Spleen (tissue), 11 donors: ENCODE measurements at regions not wholly inside any gene's neighbourhood (a gene's known extent, or its start where the extent isn't known, plus 50 kb on each side); places are given as distances from the start of the nearest gene placed in this dataset.

ENCODE experiments used
- DNase-seq: peaks from one replicate; pipeline ENCODE4 v3.0.0-alpha.2; 2020
- H3K27ac ChIP-seq, 8 donors: fragments of 200-600 bp; sonication (generic) in 7 of 8; 1 replicate in 4 of 8; 2 replicates in 4 of 8; pipeline versions ENCODE4 v1.5.0 to v1.8.0; 2016 to 2021; ENCODE audit warnings: inconsistent platforms in 4 of 8, mild to moderate bottlenecking in 4 of 8, moderate library complexity in 1 of 8
- H3K27me3 ChIP-seq, 7 donors: fragments of 200-600 bp; sonication (generic) in 6 of 7; replicated peaks in 1 of 7; 1 replicate in 4 of 7; 2 replicates in 3 of 7; pipeline versions ENCODE4 v1.5.0 to v1.8.0; 2016 to 2021; ENCODE audit warnings: inconsistent platforms in 3 of 7, mild to moderate bottlenecking in 1 of 7
- H3K36me3 ChIP-seq, 6 donors: fragments of 200-600 bp; sonication (generic) in 5 of 6; 1 replicate in 4 of 6; 2 replicates in 2 of 6; pipeline versions ENCODE4 v1.5.0 to v1.8.0; 2016 to 2021; ENCODE audit warnings: inconsistent platforms in 2 of 6
- H3K4me1 ChIP-seq, 6 donors: fragments of 200-600 bp; sonication (generic) in 5 of 6; 1 replicate in 3 of 6; 2 replicates in 3 of 6; pipeline versions ENCODE4 v1.5.0 to v1.8.0; 2016 to 2021; ENCODE audit warnings: inconsistent platforms in 3 of 6
- H3K4me3 ChIP-seq, 8 donors: fragments of 200-600 bp; sonication (generic) in 7 of 8; 1 replicate in 4 of 8; 2 replicates in 4 of 8; pipeline versions ENCODE4 v1.5.0 to v1.8.0; 2016 to 2021; ENCODE audit warnings: inconsistent platforms in 4 of 8, mild to moderate bottlenecking in 4 of 8, moderate library complexity in 2 of 8
- H3K9me3 ChIP-seq, 8 donors: fragments of 200-600 bp; sonication (generic) in 7 of 8; 1 replicate in 4 of 8; 2 replicates in 4 of 8; pipeline versions ENCODE4 v1.5.0 to v1.8.0; 2016 to 2021; ENCODE audit warnings: inconsistent platforms in 4 of 8
- POLR2A ChIP-seq, 3 donors: fragments of 450-650 bp; IDR thresholded peaks; one replicate each; pipeline ENCODE4 v1.5.1; 2017; ENCODE audit warnings: antibody characterized with exemption in 3 of 3, mild to moderate bottlenecking in 1 of 3
- POLR2AphosphoS5 ChIP-seq, 3 donors: sonication (generic); formaldehyde crosslinking; IDR thresholded peaks; one replicate each; pipeline ENCODE4 v1.5.1; 2017; ENCODE audit warnings: antibody characterized with exemption in 3 of 3
- WGBS, 5 donors: extraction: QIAGEN DNeasy Blood & Tissue Kit in 3 of 5; methylation state at CpG; one replicate each; pipeline versions ENCODE4 v1.1.5 to v1.1.7; 2013 to 2018; 5-methylcytosine and 5-hydroxymethylcytosine counted together
- intact Hi-C: fragments of 100-400 bp; cut with DNase I; formaldehyde crosslinking; loops from one replicate; pipeline ENCODE4 v1.15.0; 2023; ENCODE audit warnings: low total_unique reads
- TF ChIP-seq, protein P1 (sequence below), 11 experiments: fragments of 200-600 bp in 7 of 11; fragments of 450-650 bp in 4 of 11; sonication (generic) in 4 of 11; IDR thresholded peaks in 8 of 11; conservative IDR thresholded peaks in 3 of 11; 1 replicate in 7 of 11; 2 replicates in 4 of 11; pipeline versions ENCODE4 v1.4.0 to v1.8.0; 2016 to 2021; ENCODE audit warnings: antibody characterized with exemption in 11 of 11, inconsistent platforms in 4 of 11, mild to moderate bottlenecking in 1 of 11
- donor health status: healthy with polysubstance abuse.
- donor health status: DM: no; HTN: no; CAD: no; lungs with moderate emphysema.
- donor health status: DM: no; HTN: no; CAD: no.
- donor health status: Bipolar disorder and iron deficiency.
- donor health status: healthy.
- donor health status: DM: no; HTN: no; CAD: no.
- donor health status: DM: yes; HTN: yes; CAD: no.

DNA sequence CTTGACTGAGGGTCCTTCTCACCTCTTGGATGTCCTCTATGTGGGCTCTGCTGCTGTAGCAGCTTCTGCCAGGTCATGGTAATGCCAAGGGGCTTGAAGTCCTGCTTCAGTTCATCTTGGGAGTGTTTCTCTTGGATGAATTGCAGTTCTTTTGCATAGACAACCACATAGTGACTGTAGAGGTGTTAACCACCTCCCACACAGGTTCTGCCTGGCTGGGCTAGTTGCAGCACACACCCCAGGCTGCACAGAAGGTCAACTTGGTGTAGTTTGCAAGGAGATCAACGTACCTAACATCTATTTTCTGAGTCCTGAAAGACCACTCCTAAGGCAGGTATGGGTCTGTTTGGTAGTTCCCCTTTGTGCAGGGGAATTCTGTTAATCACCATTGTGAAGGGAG is 108.1 kb downstream of the ADCYAP1 start:
- no peak overlapping the region for H3K27ac ChIP-seq
- 44 to 63% (median 56%) methylated on average over 1 of the region's 1 CpG for WGBS, 5 donors
- TF ChIP-seq, protein P1, sequence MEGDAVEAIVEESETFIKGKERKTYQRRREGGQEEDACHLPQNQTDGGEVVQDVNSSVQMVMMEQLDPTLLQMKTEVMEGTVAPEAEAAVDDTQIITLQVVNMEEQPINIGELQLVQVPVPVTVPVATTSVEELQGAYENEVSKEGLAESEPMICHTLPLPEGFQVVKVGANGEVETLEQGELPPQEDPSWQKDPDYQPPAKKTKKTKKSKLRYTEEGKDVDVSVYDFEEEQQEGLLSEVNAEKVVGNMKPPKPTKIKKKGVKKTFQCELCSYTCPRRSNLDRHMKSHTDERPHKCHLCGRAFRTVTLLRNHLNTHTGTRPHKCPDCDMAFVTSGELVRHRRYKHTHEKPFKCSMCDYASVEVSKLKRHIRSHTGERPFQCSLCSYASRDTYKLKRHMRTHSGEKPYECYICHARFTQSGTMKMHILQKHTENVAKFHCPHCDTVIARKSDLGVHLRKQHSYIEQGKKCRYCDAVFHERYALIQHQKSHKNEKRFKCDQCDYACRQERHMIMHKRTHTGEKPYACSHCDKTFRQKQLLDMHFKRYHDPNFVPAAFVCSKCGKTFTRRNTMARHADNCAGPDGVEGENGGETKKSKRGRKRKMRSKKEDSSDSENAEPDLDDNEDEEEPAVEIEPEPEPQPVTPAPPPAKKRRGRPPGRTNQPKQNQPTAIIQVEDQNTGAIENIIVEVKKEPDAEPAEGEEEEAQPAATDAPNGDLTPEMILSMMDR (IDR thresholded peaks at IDR 0.05 in 8 of 11, conservative IDR thresholded peaks at IDR 0.05 in 3 of 11) = no peak
- TF ChIP-seq POLR2A (IDR thresholded peaks at IDR 0.05) = no peak

DNA sequence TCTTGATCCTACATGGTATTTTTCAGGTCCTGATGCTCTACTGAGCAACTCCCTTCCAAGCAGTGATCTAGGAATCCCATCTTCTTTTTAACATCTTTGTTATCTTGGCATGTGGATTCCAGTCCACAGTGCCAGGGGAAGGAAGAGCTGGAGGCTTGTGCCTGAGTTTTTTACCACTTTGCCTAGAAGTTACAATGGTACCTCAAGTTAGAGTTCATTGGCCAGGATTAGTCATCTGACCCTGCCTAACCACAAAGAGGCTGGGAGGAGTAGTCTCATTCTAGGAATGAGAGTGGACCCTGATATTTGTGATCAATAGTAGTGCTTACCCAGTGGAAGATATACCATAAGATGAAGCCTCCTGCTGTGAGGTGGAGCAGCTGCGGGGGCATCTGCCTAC is 109.3 kb downstream of the ADCYAP1 start:
- 63 to 100% (median 78%) methylated on average over 1 of the region's 1 CpG for WGBS, 5 donors
- no peaks in the 10 kb centered on the region for H3K4me1 ChIP-seq
- no peaks in the 10 kb centered on the region for H3K36me3 ChIP-seq

More for the DNA sequence above, 108.1 kb downstream of the ADCYAP1 start:
- DNase-seq = no peak
- no peaks in the 10 kb centered on the region for H3K27me3 ChIP-seq
- no peaks in the 10 kb centered on the region for H3K9me3 ChIP-seq
- H3K4me1 ChIP-seq = no peaks in the 10 kb centered on the region
- no peak overlapping the region for H3K4me3 ChIP-seq
- intact Hi-C loops = no loop called here
- H3K36me3 ChIP-seq = no peaks in the 10 kb centered on the region

GRCh38 chr18:1014509-1014908 is 109.8 kb downstream of the ADCYAP1 start:
- TF ChIP-seq, protein P1 (IDR thresholded peaks at IDR 0.05 in 8 of 11, conservative IDR thresholded peaks at IDR 0.05 in 3 of 11) = no peak
- TF ChIP-seq POLR2AphosphoS5 (IDR thresholded peaks at IDR 0.05) = no peak
- TF ChIP-seq POLR2A (IDR thresholded peaks at IDR 0.05) = no peak
- Histone ChIP-seq H3K27me3 (no peaks in the 10 kb centered on the region), H3K4me3 (no peak overlapping the region), H3K4me1 (no peaks in the 10 kb centered on the region), H3K27ac (no peak overlapping the region), H3K9me3 (no peaks in the 10 kb centered on the region), H3K36me3 (no peaks in the 10 kb centered on the region)
- intact Hi-C loops = no loop called here
- 20 to 29% (median 28%) methylated on average over 6 of the region's 6 CpGs for WGBS, 5 donors
- DNase-seq = no peak

More for the DNA sequence above, 109.3 kb downstream of the ADCYAP1 start:
- Histone ChIP-seq H3K27me3 (no peaks in the 10 kb centered on the region), H3K4me3 (no peak overlapping the region), H3K27ac (no peak overlapping the region), H3K9me3 (no peaks in the 10 kb centered on the region)
- no peak for DNase-seq
- intact Hi-C loops = no loop called here
- TF ChIP-seq, protein P1 (IDR thresholded peaks at IDR 0.05 in 8 of 11, conservative IDR thresholded peaks at IDR 0.05 in 3 of 11) = no peak
- TF ChIP-seq POLR2A (IDR thresholded peaks at IDR 0.05) (no peak), POLR2AphosphoS5 (IDR thresholded peaks at IDR 0.05) (no peak)

DNA sequence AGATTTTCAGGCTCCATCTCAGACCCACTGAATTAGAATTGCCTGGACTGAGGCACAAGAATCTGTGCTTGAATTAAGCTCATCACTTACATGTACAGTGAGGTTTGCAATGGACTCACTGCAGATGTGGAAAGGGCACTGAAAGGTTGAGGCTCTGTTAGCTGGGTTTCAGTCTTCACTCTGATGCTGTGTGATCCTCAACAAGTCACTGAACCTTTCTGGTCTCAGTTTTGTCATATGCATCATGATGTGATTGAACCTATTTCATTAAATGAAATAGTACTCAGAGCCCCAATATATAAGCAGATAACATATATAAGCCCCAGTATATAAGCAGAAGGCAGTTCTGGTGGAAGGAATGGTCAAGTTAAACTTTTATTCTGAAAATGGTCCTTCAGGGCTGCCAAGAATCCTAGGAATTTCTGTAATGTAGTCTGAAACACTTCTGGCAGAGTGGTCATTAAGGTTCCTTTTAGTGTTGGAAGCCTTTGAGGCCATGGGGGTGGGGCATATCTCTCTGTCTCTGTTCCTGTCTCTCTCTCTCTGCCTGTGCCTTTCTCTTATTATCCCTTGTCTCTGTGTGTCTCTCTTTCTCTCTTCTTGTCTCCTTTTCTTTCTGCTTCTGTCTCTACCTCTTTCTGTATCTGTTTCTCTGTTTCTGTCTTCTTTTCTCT is 110.4 kb downstream of the ADCYAP1 start:
- Histone ChIP-seq H3K4me3 (no peak overlapping the region), H3K9me3 (no peaks in the 10 kb centered on the region), H3K36me3 (no peaks in the 10 kb centered on the region), H3K4me1 (no peaks in the 10 kb centered on the region), H3K27ac (no peak overlapping the region), H3K27me3 (no peaks in the 10 kb centered on the region)
- no peak for DNase-seq
- no peak for TF ChIP-seq POLR2AphosphoS5 (IDR thresholded peaks at IDR 0.05)
- no peak for TF ChIP-seq POLR2A (IDR thresholded peaks at IDR 0.05)
- TF ChIP-seq, protein P1 (IDR thresholded peaks at IDR 0.05 in 8 of 11, conservative IDR thresholded peaks at IDR 0.05 in 3 of 11) = no peak
- intact Hi-C loops = no loop called here
